ENCODE measurements at regions not wholly inside any gene's neighbourhood (a gene's known extent, or its start where the extent isn't known, plus 50 kb on each side); places are given as distances from the start of the nearest gene placed in this dataset.

DNA sequence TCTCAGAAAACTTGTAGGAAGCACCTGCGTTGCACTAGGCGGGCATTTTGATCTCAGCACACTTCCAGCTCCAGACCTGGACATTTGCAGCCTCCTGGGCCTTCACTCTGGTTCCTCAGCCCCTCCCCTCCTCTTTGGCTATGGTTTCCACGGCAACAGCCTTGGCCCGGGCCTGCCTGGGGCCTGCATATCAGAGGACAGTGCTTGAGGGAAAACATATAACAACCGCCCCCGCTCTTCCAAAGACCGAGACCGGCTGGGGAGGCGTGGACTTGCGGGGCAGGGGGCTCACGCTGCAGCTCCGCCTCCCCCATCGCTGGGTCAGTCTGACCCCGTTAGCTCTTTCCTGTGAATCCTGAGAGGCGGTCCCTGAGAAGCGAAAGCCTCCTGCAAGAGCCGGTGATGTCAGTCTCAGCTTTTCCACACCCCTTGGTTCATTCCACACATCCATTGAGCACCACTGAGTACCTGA, 125.7 kb upstream of the PEG3 start:
- TF ChIP-seq, protein P1, sequence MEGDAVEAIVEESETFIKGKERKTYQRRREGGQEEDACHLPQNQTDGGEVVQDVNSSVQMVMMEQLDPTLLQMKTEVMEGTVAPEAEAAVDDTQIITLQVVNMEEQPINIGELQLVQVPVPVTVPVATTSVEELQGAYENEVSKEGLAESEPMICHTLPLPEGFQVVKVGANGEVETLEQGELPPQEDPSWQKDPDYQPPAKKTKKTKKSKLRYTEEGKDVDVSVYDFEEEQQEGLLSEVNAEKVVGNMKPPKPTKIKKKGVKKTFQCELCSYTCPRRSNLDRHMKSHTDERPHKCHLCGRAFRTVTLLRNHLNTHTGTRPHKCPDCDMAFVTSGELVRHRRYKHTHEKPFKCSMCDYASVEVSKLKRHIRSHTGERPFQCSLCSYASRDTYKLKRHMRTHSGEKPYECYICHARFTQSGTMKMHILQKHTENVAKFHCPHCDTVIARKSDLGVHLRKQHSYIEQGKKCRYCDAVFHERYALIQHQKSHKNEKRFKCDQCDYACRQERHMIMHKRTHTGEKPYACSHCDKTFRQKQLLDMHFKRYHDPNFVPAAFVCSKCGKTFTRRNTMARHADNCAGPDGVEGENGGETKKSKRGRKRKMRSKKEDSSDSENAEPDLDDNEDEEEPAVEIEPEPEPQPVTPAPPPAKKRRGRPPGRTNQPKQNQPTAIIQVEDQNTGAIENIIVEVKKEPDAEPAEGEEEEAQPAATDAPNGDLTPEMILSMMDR (IDR thresholded peaks at IDR 0.05): no peak
- TF ChIP-seq POLR2A (IDR thresholded peaks at IDR 0.05): no peak

Measured in Peyer's patch (tissue), 4 donors.